Urothelium cell line (cell line): ENCODE measurements at regions not wholly inside any gene's neighbourhood (a gene's known extent, or its start where the extent isn't known, plus 50 kb on each side); places are given as distances from the start of the nearest gene placed in this dataset.

Source experiments
- DNase-seq: peaks from one replicate; pipeline ENCODE4 v3.0.0; 2011; ENCODE audit warnings: low spot score, mixed read lengths
- FAIRE-seq: peaks from 2 replicates; lab custom pipeline; 2011; peaks lifted over from hg19 to GRCh38; lab: Jason Lieb, UNC

DNA sequence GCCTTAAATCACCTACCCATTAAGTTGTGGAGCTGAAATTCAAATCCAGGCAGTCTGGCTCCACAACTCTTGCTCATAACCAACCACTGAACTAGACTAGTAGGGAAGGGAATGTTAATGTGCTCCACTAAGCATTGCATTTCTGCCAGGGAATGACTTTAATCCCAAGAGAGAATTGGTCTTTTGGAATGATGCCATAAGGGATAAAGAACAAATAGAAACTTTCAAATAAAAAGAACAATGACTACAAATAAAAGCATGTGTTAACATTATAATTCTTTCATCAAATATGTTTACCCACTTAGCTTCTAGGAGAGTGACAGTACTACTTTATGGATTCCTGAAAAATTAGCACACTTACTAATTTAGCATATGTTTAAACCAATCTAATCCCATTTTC lies 905.9 kb downstream of the CENPC start:
- FAIRE-seq (no peak), DNase-seq (no peak)

- FAIRE-seq = peak; percentile 17
These were observed 909.0 kb downstream of the CENPC start for GRCh38 chr4:66636349-66636748.

GRCh38 chr4:66633477-66633876 lies 911.8 kb downstream of the CENPC start:
- DNase-seq = no peak
- FAIRE-seq = no peak

More at GRCh38 chr4:66636349-66636748, 909.0 kb downstream of the CENPC start:
- DNase-seq = no peak

DNA sequence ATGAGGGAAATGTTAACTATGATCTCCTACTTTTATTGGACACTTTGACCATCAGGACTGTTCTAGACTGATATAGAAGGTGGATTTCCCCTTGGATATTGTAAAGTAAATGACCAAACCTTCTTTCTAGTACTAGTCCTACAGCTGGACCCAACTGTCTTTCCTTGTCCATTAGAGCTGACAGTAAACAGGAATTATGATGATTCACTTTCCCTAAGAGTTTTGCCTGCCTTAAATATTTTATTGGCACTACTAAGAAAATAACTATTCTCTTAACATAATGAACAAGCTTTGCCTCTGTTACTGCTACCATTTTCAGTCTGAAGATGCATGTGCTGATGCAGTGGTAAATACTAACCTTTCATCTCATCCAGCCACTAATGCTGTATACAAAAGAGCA lies 915.4 kb downstream of the CENPC start:
- FAIRE-seq (no peak), DNase-seq (no peak)

DNA sequence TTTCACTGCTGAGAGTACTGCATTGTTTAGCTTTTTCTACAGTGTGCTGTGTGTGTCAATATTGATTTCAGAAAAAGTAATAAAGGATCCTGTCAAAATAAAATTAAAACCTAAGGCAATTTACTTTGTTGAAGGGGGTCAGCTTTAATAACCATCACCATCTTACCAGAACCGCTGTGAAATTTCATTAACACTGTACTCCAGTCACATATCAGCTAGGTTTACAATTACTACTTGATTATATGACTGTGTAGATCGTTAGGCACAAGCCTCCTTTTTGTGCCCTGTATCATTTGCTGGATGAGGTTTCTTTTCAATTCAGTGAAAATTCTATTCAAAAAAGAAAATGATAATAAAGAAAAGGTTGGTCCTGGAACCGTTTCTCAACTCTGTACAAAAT lies 917.2 kb downstream of the CENPC start:
- DNase-seq = no peak
- FAIRE-seq = no peak

- FAIRE-seq = no peak
- no peak for DNase-seq
These were observed 919.8 kb downstream of the CENPC start for GRCh38 chr4:66625480-66625879.

- DNase-seq (no peak), FAIRE-seq (no peak)
These were observed 931.7 kb downstream of the CENPC start for GRCh38 chr4:66613591-66613990.

GRCh38 chr4:66609014-66609413 lies 936.3 kb downstream of the CENPC start:
- no peak for DNase-seq
- FAIRE-seq = no peak

DNA sequence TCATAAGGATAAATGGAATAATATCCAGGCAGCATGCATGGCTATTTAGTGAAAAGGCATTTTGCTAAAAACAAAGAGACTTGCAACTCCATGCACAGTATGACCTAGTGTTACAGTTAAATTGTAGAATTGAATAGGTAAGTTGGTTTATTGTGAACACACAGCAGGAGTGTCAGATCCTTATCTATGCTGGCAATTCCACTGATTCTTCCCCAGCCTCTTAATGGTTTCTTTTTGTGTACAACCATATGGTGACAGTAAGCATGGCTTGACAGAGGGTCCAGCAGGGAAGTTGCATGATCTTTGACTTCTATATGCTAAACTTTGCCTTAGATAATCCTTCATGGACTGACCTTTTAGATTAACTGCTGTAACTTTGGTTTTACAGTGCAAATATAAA lies 936.6 kb upstream of the EPHA5 start:
- DNase-seq = no peak

GRCh38 chr4:66606215-66606614 lies 935.9 kb upstream of the EPHA5 start:
- FAIRE-seq = no peak

More for the DNA sequence above, 936.6 kb upstream of the EPHA5 start:
- no peak for FAIRE-seq

DNA sequence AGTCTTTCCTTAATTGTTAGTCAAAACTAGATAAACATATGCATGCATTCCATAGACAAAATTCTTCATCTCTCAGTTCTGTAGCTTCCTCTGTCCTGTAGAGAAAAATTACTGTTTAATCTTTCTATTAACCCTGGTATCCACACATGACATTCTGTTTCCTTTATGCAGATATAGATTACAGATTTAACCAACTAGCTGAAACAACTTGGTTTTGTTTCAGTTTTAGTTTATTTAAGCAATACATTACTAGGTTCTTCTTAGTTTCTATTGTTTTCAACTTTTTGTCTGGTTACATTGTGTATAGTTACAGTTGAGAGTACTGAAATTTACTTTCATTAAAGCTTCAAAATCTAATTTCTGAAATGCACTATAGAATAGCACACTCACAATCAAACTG lies 933.9 kb upstream of the EPHA5 start:
- DNase-seq (no peak), FAIRE-seq (no peak)

More at GRCh38 chr4:66606215-66606614, 935.9 kb upstream of the EPHA5 start:
- no peak for DNase-seq

- DNase-seq = no peak
- no peak for FAIRE-seq
These were observed 932.3 kb upstream of the EPHA5 start for GRCh38 chr4:66602622-66603021.

DNA sequence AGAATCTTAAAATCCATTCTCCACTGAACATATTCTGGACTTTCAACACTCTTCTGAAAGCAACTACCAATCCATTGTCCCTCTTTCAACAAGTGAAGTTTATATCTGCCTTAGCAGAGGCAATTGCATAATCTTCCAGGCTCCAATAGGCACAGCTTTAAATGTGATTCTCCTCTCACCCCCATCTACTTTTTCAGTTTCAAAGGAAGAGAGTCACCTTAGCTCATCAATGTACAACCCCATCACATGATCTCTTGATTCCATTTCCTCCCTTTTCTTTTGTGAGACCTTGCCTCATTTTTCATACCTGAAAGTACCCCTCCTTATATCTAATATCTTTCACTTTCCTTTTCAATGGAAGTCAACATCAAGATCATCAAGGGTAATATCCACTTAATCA lies 921.7 kb upstream of the EPHA5 start:
- DNase-seq (no peak), FAIRE-seq (no peak)

GRCh38 chr4:66590488-66591215 lies 920.4 kb upstream of the EPHA5 start:
- FAIRE-seq (no peak), DNase-seq (no peak)

GRCh38 chr4:66589183-66589582 lies 918.9 kb upstream of the EPHA5 start:
- FAIRE-seq (no peak), DNase-seq (no peak)

- DNase-seq (no peak), FAIRE-seq (no peak)
These were observed 915.5 kb upstream of the EPHA5 start for GRCh38 chr4:66585767-66586166.

DNA sequence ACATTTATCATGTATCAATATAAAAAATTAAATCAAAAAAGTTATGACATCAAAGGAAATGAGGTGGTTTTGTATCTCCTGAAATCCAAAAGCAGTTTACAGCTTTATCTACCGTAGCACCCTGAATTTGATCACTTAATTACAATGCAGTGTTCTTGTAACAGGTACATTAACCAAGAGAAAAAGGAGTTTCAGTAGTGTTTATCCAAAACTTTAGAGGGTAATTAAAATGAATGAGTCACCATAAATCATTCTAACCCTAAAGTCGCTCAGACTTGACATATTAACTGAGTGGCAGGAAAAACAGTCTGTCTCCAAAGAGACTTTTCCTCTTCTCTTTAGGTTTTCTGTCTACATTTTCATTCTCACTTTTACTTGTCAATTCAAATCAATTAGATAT lies 907.6 kb upstream of the EPHA5 start:
- FAIRE-seq = no peak

GRCh38 chr4:66575008-66575696 lies 904.9 kb upstream of the EPHA5 start:
- peak; percentile 89 for DNase-seq
- FAIRE-seq = peak; percentile 87

More for the DNA sequence above, 907.6 kb upstream of the EPHA5 start:
- DNase-seq = no peak

- FAIRE-seq (no peak), DNase-seq (no peak)
These were observed 904.1 kb upstream of the EPHA5 start for GRCh38 chr4:66574145-66574978.

DNA sequence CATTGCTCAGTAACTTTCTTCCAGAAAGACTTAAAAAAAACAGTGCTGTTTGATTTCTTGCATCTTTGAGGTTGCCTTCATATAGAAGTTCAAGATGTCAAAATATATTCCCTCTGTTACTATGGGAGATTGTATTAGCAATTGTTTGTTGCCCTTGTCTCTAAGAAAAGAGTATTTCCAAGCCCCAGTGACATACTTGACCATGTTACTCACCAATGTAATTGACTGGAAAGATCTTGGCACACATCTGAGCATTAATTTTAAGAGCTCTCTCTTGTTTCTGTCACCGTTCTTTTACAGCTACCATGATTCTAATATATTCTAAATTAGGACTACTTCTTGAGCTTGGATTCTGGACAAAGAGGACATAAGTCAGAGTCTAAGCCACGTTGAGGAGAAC lies 902.7 kb upstream of the EPHA5 start:
- DNase-seq (peak; percentile 22), FAIRE-seq (no peak)

DNA sequence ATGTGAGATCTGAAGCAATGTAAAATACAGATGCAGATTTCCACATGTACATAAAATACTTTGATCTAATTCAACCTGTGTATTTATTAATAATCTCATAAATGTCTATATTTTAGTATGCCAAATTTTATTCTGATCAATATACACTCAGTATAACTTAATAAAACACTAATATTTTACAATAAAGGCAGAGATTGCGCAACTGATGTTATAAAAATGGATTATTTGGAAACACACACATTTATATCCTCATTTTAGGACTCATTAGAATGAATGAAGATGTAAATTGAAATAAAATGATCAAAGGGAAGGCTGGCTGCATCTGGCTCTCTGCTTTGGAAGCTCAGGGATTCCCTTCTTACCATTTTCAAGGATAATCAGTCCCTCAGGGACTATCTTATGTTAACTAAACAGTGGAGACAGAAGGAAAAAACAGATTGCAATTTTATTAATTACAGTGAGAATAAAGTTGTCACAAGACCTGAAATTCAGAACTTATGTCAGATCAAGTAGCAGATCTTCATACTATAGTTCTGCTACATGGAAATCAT lies 900.9 kb upstream of the EPHA5 start:
- DNase-seq (no peak), FAIRE-seq (no peak)
